ENCODE measurements at regions not wholly inside any gene's neighbourhood (a gene's known extent, or its start where the extent isn't known, plus 50 kb on each side); places are given as distances from the start of the nearest gene placed in this dataset.

GRCh38 chr2:204078003-204078698 is 141.6 kb downstream of the ICOS start:
- no peaks in the 10 kb centered on the region for H3K9me3 ChIP-seq
- H3K4me3 ChIP-seq, result no peak overlapping the region
- intact Hi-C loops (cut with DNase I), result no loop called here
- ATAC-seq (peak; percentile 64), DNase-seq (no peak)
- H3K36me3 ChIP-seq, result no peaks in the 10 kb centered on the region
- no peaks in the 10 kb centered on the region for H3K4me1 ChIP-seq
- H3K27me3 ChIP-seq, result no peaks in the 10 kb centered on the region
- no peak for TF ChIP-seq CTCF (IDR thresholded peaks at IDR 0.05)
- no peak overlapping the region for H3K27ac ChIP-seq

DNA sequence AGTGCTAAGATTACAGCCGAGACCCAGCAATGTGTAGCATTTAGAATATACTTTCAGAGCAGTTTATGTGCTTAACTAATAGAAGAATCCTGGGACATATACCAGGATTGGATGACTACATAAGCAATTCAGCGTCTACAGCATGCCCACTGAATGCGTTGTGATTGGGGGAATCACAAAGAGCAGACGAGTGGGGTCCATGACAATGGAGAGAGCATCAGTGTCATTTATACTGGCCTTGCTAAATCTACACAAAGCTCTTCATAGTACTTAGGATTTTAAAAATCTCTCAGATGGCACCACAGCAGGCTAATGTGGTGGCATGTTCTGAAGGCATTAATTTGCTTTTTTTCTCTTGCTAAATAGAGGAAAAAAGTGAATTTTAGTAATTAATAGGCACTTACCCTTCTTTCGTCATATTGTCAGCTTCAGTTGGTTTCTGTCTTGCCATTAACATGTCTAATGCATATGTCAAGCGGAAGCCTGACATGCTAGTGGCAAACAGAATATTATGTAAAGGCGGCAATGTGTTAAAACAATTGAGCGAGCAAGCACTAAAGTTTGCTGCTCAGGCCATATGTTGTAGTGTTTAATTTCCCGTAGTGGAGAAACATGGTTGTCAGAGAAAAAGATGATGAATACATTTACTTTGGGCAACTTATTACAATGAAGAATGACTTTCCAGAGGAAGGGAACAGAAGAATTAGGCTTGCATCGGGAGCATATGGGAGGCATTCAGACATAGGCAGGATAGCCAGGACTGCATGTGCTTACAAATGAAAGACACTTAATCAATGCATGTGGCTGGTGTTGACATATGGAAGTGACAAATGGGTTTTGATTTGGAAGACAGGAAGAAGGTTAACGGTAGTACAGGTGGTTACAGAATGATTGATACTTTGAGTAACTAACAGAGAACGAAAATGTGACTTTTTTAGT is 145.2 kb downstream of the ICOS start:
- H3K27ac ChIP-seq, result no peak overlapping the region
- H3K27me3 ChIP-seq, result no peaks in the 10 kb centered on the region
- no peak for DNase-seq
- H3K9me3 ChIP-seq, result no peaks in the 10 kb centered on the region
- H3K36me3 ChIP-seq, result no peaks in the 10 kb centered on the region
- H3K4me1 ChIP-seq, result no peaks in the 10 kb centered on the region
- intact Hi-C loops (cut with DNase I), result no loop called here
- no peak overlapping the region for H3K4me3 ChIP-seq
- no peak for TF ChIP-seq CTCF (IDR thresholded peaks at IDR 0.05)
- ATAC-seq, result no peak

GRCh38 chr2:204086167-204086566 is 149.6 kb downstream of the ICOS start:
- intact Hi-C loops (cut with DNase I), result no loop called here
- Histone ChIP-seq H3K4me3 (no peak overlapping the region), H3K27ac (no peak overlapping the region), H3K4me1 (no peaks in the 10 kb centered on the region), H3K9me3 (no peaks in the 10 kb centered on the region), H3K27me3 (no peaks in the 10 kb centered on the region), H3K36me3 (no peaks in the 10 kb centered on the region)
- DNase-seq (no peak), ATAC-seq (no peak)
- no peak for TF ChIP-seq CTCF (IDR thresholded peaks at IDR 0.05)

DNA sequence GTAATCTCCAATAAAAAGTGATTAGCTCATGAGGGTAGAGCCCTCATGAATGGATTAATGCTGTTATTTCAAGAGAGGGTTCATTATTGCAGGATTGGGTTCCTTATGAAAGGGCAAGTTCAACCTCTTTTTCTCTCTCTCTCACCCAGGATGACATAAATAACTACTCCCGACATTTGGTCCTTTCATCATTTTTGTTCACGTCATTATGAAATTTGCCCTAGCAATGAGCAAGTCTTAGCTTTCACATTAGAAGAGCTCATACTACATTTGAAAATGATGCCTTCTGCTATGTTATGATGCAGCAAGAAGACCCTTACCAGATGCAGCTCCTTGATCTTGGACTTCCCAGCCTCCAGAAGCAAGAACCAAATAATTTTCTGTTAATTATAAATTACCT is 152.5 kb downstream of the ICOS start:
- ATAC-seq, result no peak
- Histone ChIP-seq H3K36me3 (no peaks in the 10 kb centered on the region), H3K9me3 (peaks cover 0 to 12% of the 10 kb centered on the region in 2 donors), H3K27ac (no peak overlapping the region), H3K4me1 (no peaks in the 10 kb centered on the region), H3K27me3 (no peaks in the 10 kb centered on the region), H3K4me3 (no peak overlapping the region)
- intact Hi-C loops (cut with DNase I), result no loop called here
- DNase-seq, result no peak
- TF ChIP-seq CTCF (IDR thresholded peaks at IDR 0.05), result no peak

- Histone ChIP-seq H3K27me3 (no peaks in the 10 kb centered on the region), H3K36me3 (no peaks in the 10 kb centered on the region), H3K27ac (no peak overlapping the region), H3K4me1 (no peaks in the 10 kb centered on the region), H3K4me3 (no peak overlapping the region), H3K9me3 (peaks cover 0 to 13% of the 10 kb centered on the region in 2 donors)
- no peak for DNase-seq
- intact Hi-C loops (cut with DNase I), result no loop called here
- peak; percentile 67 for ATAC-seq
- TF ChIP-seq CTCF (IDR thresholded peaks at IDR 0.05), result no peak
These were observed 153.0 kb downstream of the ICOS start for GRCh38 chr2:204089574-204089973.
